ENCODE measurements at regions not wholly inside any gene's neighbourhood (a gene's known extent, or its start where the extent isn't known, plus 50 kb on each side); places are given as distances from the start of the nearest gene placed in this dataset.

DNA sequence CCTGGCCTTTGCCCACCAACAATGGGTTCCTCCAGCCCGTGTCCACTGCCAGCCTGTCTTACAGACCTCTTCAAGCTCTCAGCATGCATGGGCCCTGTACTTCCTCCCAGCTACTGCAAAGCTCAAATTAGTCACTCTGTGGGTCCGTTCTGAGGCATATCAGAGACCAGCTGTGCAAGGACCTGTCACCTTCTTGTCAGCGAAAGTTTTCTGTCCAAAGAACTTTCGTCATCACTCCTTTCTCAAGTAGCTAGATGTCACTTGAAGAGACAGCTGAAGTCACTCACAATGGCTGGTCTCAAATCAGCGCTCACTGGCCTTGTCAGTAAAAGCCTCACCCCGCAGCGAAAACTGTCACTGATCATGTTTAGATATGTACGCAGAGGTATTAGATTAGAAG, 91.4 kb upstream of the DYNLRB2 start:
- DNase-seq (ENCODE audit: low spot score), result no peak
- no peaks in the 10 kb centered on the region for H3K9me3 Mint-ChIP-seq (ENCODE audit: unreplicated experiment)
- TF ChIP-seq, protein P1, sequence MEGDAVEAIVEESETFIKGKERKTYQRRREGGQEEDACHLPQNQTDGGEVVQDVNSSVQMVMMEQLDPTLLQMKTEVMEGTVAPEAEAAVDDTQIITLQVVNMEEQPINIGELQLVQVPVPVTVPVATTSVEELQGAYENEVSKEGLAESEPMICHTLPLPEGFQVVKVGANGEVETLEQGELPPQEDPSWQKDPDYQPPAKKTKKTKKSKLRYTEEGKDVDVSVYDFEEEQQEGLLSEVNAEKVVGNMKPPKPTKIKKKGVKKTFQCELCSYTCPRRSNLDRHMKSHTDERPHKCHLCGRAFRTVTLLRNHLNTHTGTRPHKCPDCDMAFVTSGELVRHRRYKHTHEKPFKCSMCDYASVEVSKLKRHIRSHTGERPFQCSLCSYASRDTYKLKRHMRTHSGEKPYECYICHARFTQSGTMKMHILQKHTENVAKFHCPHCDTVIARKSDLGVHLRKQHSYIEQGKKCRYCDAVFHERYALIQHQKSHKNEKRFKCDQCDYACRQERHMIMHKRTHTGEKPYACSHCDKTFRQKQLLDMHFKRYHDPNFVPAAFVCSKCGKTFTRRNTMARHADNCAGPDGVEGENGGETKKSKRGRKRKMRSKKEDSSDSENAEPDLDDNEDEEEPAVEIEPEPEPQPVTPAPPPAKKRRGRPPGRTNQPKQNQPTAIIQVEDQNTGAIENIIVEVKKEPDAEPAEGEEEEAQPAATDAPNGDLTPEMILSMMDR (IDR thresholded peaks at IDR 0.05; ENCODE audit: unreplicated experiment), result no peak
- H3K4me3 Mint-ChIP-seq (ENCODE audit: unreplicated experiment), result no peak overlapping the region
- no peaks in the 10 kb centered on the region for H3K27me3 Mint-ChIP-seq (ENCODE audit: unreplicated experiment)
- H3K27ac Mint-ChIP-seq (ENCODE audit: unreplicated experiment), result no peak overlapping the region
- no peaks in the 10 kb centered on the region for H3K36me3 Mint-ChIP-seq (ENCODE audit: low read depth, unreplicated experiment)
- H3K4me1 Mint-ChIP-seq (ENCODE audit: unreplicated experiment), result no peaks in the 10 kb centered on the region

GRCh38 chr16:80447241-80447640, 93.6 kb upstream of the DYNLRB2 start:
- Mint-ChIP-seq H3K27me3 (ENCODE audit: unreplicated experiment) (no peaks in the 10 kb centered on the region), H3K4me3 (ENCODE audit: unreplicated experiment) (no peak overlapping the region), H3K36me3 (ENCODE audit: low read depth, unreplicated experiment) (no peaks in the 10 kb centered on the region), H3K4me1 (ENCODE audit: unreplicated experiment) (no peaks in the 10 kb centered on the region), H3K9me3 (ENCODE audit: unreplicated experiment) (no peaks in the 10 kb centered on the region), H3K27ac (ENCODE audit: unreplicated experiment) (no peak overlapping the region)
- DNase-seq (ENCODE audit: low spot score), result no peak
- TF ChIP-seq, protein P1 (IDR thresholded peaks at IDR 0.05; ENCODE audit: unreplicated experiment), result no peak

- Mint-ChIP-seq H3K4me1 (ENCODE audit: unreplicated experiment) (no peaks in the 10 kb centered on the region), H3K36me3 (ENCODE audit: low read depth, unreplicated experiment) (no peaks in the 10 kb centered on the region), H3K9me3 (ENCODE audit: unreplicated experiment) (no peaks in the 10 kb centered on the region), H3K27me3 (ENCODE audit: unreplicated experiment) (peaks cover 2% of the 10 kb centered on the region), H3K4me3 (ENCODE audit: unreplicated experiment) (no peak overlapping the region), H3K27ac (ENCODE audit: unreplicated experiment) (no peak overlapping the region)
- TF ChIP-seq, protein P1 (IDR thresholded peaks at IDR 0.05; ENCODE audit: unreplicated experiment), result no peak
- DNase-seq (ENCODE audit: low spot score), result no peak
Observed at GRCh38 chr16:80442779-80443178, 98.0 kb upstream of the DYNLRB2 start.

- H3K4me1 Mint-ChIP-seq (ENCODE audit: unreplicated experiment), result no peaks in the 10 kb centered on the region
- no peak overlapping the region for H3K4me3 Mint-ChIP-seq (ENCODE audit: unreplicated experiment)
- H3K9me3 Mint-ChIP-seq (ENCODE audit: unreplicated experiment), result no peaks in the 10 kb centered on the region
Observed at GRCh38 chr16:80441935-80442334, 98.9 kb upstream of the DYNLRB2 start.

GRCh38 chr16:80440667-80441066, 100.1 kb upstream of the DYNLRB2 start:
- TF ChIP-seq, protein P1 (IDR thresholded peaks at IDR 0.05; ENCODE audit: unreplicated experiment), result no peak
- H3K4me3 Mint-ChIP-seq (ENCODE audit: unreplicated experiment), result no peak overlapping the region
- no peaks in the 10 kb centered on the region for H3K36me3 Mint-ChIP-seq (ENCODE audit: low read depth, unreplicated experiment)
- no peaks in the 10 kb centered on the region for H3K4me1 Mint-ChIP-seq (ENCODE audit: unreplicated experiment)
- H3K27me3 Mint-ChIP-seq (ENCODE audit: unreplicated experiment), result peaks cover 2% of the 10 kb centered on the region
- no peaks in the 10 kb centered on the region for H3K9me3 Mint-ChIP-seq (ENCODE audit: unreplicated experiment)
- no peak overlapping the region for H3K27ac Mint-ChIP-seq (ENCODE audit: unreplicated experiment)
- DNase-seq (ENCODE audit: low spot score), result no peak

More at GRCh38 chr16:80441935-80442334, 98.9 kb upstream of the DYNLRB2 start:
- Mint-ChIP-seq H3K27ac (ENCODE audit: unreplicated experiment) (no peak overlapping the region), H3K27me3 (ENCODE audit: unreplicated experiment) (peaks cover 2% of the 10 kb centered on the region), H3K36me3 (ENCODE audit: low read depth, unreplicated experiment) (no peaks in the 10 kb centered on the region)
- TF ChIP-seq, protein P1 (IDR thresholded peaks at IDR 0.05; ENCODE audit: unreplicated experiment), result no peak
- DNase-seq (ENCODE audit: low spot score), result no peak

Data from endothelial cell (in vitro differentiated cells).